ENCODE measurements at regions not wholly inside any gene's neighbourhood (a gene's known extent, or its start where the extent isn't known, plus 50 kb on each side); places are given as distances from the start of the nearest gene placed in this dataset.

DNA sequence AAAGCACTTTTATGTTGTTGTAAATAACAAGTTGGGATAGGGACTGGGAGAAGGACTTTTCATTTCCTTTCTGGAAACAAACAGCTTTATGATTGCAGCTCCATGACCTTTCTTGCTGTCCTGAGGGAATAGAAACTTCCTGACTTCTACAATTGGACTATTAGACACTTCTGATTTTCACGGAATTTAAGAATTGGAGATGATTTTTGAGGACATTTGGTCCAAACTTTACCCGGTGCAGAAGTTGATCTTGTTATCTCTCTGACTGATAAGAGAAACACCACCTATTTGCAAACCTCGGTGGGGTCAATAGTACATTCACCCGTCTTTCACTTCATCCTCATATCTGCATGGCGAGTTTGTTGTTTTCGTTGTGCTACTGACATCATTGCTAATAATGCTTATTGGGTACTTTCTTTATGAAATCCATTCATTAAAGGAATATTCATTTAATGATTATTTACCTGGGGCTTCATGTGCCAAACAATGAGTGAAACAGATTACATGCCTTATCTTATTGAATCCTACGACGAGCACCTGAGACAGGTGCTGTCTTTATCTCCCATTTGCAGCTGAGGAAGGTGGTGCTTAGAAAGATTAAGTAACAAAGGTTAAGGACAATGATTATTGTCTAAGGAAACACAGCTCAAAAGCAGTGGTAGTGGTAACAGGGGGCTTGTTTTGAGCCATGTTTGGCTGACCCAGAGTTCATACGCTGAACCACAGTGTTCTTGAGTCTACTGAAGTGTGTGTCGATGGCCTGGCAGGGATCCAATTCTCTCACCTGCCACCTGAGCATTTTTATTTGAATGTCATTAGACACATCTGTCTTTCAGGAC, 176.9 kb upstream of the FAM20A start:
- H3K4me3 ChIP-seq (ENCODE audit: low read depth in 2 of 2, low read length in 2 of 2): no peak overlapping the region
- POLR2A ChIA-PET: no interaction called here

DNA sequence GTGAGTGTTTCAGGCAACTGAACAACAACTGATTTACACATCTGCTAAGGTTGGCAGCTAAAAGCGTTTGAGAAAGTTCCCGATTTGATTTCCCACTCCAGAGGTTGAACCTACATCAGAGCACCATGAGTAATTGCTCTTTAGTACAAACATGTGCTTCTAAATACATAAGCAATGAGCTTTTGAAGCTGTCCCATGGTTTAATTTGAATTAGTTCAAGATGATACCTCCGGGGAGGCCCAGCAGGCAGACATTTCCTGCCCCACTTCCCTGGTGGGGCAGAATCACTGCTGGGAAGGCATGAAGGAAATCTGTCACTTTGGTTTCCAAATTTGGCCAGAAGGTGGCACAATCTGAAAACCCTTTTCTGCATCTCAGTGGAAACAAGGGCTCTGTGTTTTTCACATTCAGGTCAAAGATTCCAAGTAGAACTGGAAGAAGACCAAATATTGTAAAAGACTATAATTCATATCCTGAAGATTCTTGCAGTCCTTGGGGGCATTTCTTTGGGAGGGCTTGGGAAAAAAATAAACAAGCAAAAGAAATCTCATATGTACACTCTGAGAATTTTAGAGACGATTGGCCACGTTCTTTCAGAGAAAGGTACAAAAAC, 176.2 kb upstream of the FAM20A start:
- H3K4me3 ChIP-seq (ENCODE audit: low read depth in 2 of 2, low read length in 2 of 2): no peak overlapping the region
- H3K27me3 ChIP-seq (ENCODE audit: control insufficient read depth, insufficient read depth, low read length): no peaks in the 10 kb centered on the region
- no TSS peak for BruUV-seq (replicated peaks)
- DNase-seq (ENCODE audit: low read depth, low spot score) (peak; percentile 48), ATAC-seq (no peak)
- TF ChIP-seq SIN3A (IDR thresholded peaks at IDR 0.05; ENCODE audit: borderline replicate concordance, insufficient read depth, low read depth, low read length) (no peak), POLR2AphosphoS5 (IDR thresholded peaks at IDR 0.05; ENCODE audit: low read depth, low read length) (no peak), TCF7L2 (IDR thresholded peaks at IDR 0.05; ENCODE audit: low read depth, low read length) (no peak)
- TF ChIP-seq, protein P1, sequence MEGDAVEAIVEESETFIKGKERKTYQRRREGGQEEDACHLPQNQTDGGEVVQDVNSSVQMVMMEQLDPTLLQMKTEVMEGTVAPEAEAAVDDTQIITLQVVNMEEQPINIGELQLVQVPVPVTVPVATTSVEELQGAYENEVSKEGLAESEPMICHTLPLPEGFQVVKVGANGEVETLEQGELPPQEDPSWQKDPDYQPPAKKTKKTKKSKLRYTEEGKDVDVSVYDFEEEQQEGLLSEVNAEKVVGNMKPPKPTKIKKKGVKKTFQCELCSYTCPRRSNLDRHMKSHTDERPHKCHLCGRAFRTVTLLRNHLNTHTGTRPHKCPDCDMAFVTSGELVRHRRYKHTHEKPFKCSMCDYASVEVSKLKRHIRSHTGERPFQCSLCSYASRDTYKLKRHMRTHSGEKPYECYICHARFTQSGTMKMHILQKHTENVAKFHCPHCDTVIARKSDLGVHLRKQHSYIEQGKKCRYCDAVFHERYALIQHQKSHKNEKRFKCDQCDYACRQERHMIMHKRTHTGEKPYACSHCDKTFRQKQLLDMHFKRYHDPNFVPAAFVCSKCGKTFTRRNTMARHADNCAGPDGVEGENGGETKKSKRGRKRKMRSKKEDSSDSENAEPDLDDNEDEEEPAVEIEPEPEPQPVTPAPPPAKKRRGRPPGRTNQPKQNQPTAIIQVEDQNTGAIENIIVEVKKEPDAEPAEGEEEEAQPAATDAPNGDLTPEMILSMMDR (IDR thresholded peaks at IDR 0.05): peak; percentile 70
- TF ChIP-seq, protein P2, sequence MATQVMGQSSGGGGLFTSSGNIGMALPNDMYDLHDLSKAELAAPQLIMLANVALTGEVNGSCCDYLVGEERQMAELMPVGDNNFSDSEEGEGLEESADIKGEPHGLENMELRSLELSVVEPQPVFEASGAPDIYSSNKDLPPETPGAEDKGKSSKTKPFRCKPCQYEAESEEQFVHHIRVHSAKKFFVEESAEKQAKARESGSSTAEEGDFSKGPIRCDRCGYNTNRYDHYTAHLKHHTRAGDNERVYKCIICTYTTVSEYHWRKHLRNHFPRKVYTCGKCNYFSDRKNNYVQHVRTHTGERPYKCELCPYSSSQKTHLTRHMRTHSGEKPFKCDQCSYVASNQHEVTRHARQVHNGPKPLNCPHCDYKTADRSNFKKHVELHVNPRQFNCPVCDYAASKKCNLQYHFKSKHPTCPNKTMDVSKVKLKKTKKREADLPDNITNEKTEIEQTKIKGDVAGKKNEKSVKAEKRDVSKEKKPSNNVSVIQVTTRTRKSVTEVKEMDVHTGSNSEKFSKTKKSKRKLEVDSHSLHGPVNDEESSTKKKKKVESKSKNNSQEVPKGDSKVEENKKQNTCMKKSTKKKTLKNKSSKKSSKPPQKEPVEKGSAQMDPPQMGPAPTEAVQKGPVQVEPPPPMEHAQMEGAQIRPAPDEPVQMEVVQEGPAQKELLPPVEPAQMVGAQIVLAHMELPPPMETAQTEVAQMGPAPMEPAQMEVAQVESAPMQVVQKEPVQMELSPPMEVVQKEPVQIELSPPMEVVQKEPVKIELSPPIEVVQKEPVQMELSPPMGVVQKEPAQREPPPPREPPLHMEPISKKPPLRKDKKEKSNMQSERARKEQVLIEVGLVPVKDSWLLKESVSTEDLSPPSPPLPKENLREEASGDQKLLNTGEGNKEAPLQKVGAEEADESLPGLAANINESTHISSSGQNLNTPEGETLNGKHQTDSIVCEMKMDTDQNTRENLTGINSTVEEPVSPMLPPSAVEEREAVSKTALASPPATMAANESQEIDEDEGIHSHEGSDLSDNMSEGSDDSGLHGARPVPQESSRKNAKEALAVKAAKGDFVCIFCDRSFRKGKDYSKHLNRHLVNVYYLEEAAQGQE (IDR thresholded peaks at IDR 0.05; ENCODE audit: insufficient read depth in 1 of 2, low read depth in 2 of 2, low read length in 1 of 2): no peak
- H3K36me3 ChIP-seq (ENCODE audit: control insufficient read depth, insufficient read depth, low read length): no peaks in the 10 kb centered on the region
- no peaks in the 10 kb centered on the region for H3K9me3 ChIP-seq (ENCODE audit: control insufficient read depth, insufficient read depth, low read depth, low read length)
- in situ Hi-C loops (cut with HindIII; ENCODE audit: low pct_unique_long_range_greater_than_20kb, low sequenced_read_pairs) (no loop called here), intact Hi-C loops (cut with micrococcal nuclease; ENCODE audit: unreplicated experiment) (loop anchor here (2.0 to 5.0 kb wide), 2 partner anchors 130 to 191 kb away; no protein-coding TSS in a partner anchor)
- H3K4me1 ChIP-seq (ENCODE audit: control insufficient read depth, insufficient read depth, low read length): no peaks in the 10 kb centered on the region
- H3K27ac ChIP-seq (ENCODE audit: low read length): no peak overlapping the region
- POLR2A ChIA-PET: no interaction called here
- CTCF ChIA-PET: no interaction called here

More for the DNA sequence above, 176.9 kb upstream of the FAM20A start:
- in situ Hi-C loops (cut with HindIII; ENCODE audit: low pct_unique_long_range_greater_than_20kb, low sequenced_read_pairs) (no loop called here), intact Hi-C loops (cut with micrococcal nuclease; ENCODE audit: unreplicated experiment) (loop anchor here (2.0 to 5.0 kb wide), 2 partner anchors 129 to 191 kb away; no protein-coding TSS in a partner anchor)
- ATAC-seq (no peak), DNase-seq (ENCODE audit: low read depth, low spot score) (no peak)
- Histone ChIP-seq H3K9me3 (ENCODE audit: control insufficient read depth, insufficient read depth, low read depth, low read length) (no peaks in the 10 kb centered on the region), H3K27me3 (ENCODE audit: control insufficient read depth, insufficient read depth, low read length) (no peaks in the 10 kb centered on the region), H3K27ac (ENCODE audit: low read length) (no peak overlapping the region), H3K36me3 (ENCODE audit: control insufficient read depth, insufficient read depth, low read length) (no peaks in the 10 kb centered on the region), H3K4me1 (ENCODE audit: control insufficient read depth, insufficient read depth, low read length) (no peaks in the 10 kb centered on the region)
- TF ChIP-seq SIN3A (IDR thresholded peaks at IDR 0.05; ENCODE audit: borderline replicate concordance, insufficient read depth, low read depth, low read length) (no peak), POLR2AphosphoS5 (IDR thresholded peaks at IDR 0.05; ENCODE audit: low read depth, low read length) (no peak)
- TF ChIP-seq, protein P2 (IDR thresholded peaks at IDR 0.05; ENCODE audit: insufficient read depth in 1 of 2, low read depth in 2 of 2, low read length in 1 of 2): no peak
- TF ChIP-seq, protein P1 (IDR thresholded peaks at IDR 0.05): no peak
- no TSS peak for BruUV-seq (replicated peaks)
- CTCF ChIA-PET: interaction anchor here (1.1 kb wide), 1 partner anchor 205 kb away, joined by 3 read pairs; no protein-coding TSS in a partner anchor
